GM23248 (cell line): ENCODE measurements at regions not wholly inside any gene's neighbourhood (a gene's known extent, or its start where the extent isn't known, plus 50 kb on each side); places are given as distances from the start of the nearest gene placed in this dataset.

Experiments used
- DNase-seq: peaks from one replicate; pipeline ENCODE4 v3.0.0-alpha.2; 2015
- H2AFZ ChIP-seq: fragments of 200-600 bp; sonication (generic); 2 replicates; pipeline ENCODE4 v1.6.1; 2016; ENCODE audit warnings: antibody characterized with exemption
- H3F3A ChIP-seq: fragments of 200-600 bp; sonication (generic); 2 replicates; pipeline ENCODE4 v1.6.1; 2016; ENCODE audit warnings: mild to moderate bottlenecking, antibody characterized with exemption, mixed run types; ENCODE audit not compliant: insufficient read depth
- H3K27ac ChIP-seq: fragments of 200-600 bp; sonication (generic); 2 replicates; pipeline ENCODE4 v1.5.1; 2016; ENCODE audit warnings: mild to moderate bottlenecking
- H3K27me3 ChIP-seq: fragments of 200-600 bp; sonication (generic); replicated peaks from 2 replicates; pipeline ENCODE4 v1.6.1; 2016; ENCODE audit warnings: mild to moderate bottlenecking; ENCODE audit not compliant: insufficient read depth
- H3K36me3 ChIP-seq: fragments of 200-600 bp; sonication (generic); 2 replicates; pipeline ENCODE4 v1.6.1; 2016; ENCODE audit warnings: low read depth, mild to moderate bottlenecking
- H3K4me1 ChIP-seq: fragments of 200-600 bp; sonication (generic); 2 replicates; pipeline ENCODE4 v1.6.1; 2016; ENCODE audit warnings: mild to moderate bottlenecking; ENCODE audit not compliant: insufficient read depth
- H3K4me2 ChIP-seq: fragments of 200-600 bp; sonication (generic); one replicate; pipeline ENCODE4 v1.6.1; 2016; ENCODE audit warnings: mild to moderate bottlenecking; ENCODE audit not compliant: unreplicated experiment
- H3K4me3 ChIP-seq: fragments of 200-600 bp; sonication (generic); 2 replicates; pipeline ENCODE4 v1.5.1; 2016; ENCODE audit warnings: mild to moderate bottlenecking
- H3K79me2 ChIP-seq: fragments of 200-600 bp; sonication (generic); 2 replicates; pipeline ENCODE4 v1.6.1; 2016; ENCODE audit warnings: mild to moderate bottlenecking; ENCODE audit not compliant: insufficient read depth
- H3K9ac ChIP-seq: fragments of 200-600 bp; sonication (generic); 2 replicates; pipeline ENCODE4 v1.6.1; 2016; ENCODE audit warnings: mild to moderate bottlenecking
- H3K9me2 ChIP-seq: fragments of 200-600 bp; sonication (generic); 2 replicates; pipeline ENCODE4 v1.6.1; 2016; ENCODE audit warnings: mixed run types, mild to moderate bottlenecking, moderate library complexity; ENCODE audit not compliant: insufficient read depth
- H3K9me3 ChIP-seq: fragments of 200-600 bp; sonication (generic); one replicate; pipeline ENCODE4 v1.6.1; 2017; ENCODE audit warnings: low read depth
- H4K20me1 ChIP-seq: fragments of 200-600 bp; sonication (generic); 2 replicates; pipeline ENCODE4 v1.6.0; 2016; ENCODE audit not compliant: insufficient read depth
- EZH2 ChIP-seq: fragments of 200-600 bp; sonication (generic); IDR thresholded peaks from 2 replicates; pipeline ENCODE4 v1.6.1; 2018; ENCODE audit warnings: antibody characterized with exemption, mild to moderate bottlenecking; ENCODE audit not compliant: insufficient read depth, poor library complexity, severe bottlenecking
- EZH2phosphoT487 ChIP-seq: fragments of 200-600 bp; sonication (generic); IDR thresholded peaks from 2 replicates; pipeline ENCODE4 v1.6.1; 2018; ENCODE audit warnings: antibody characterized with exemption, moderate library complexity, mild to moderate bottlenecking, low read depth; ENCODE audit not compliant: insufficient read depth
- WGBS, 2 experiments: methylation state at CpG; one replicate each; pipeline ENCODE4 v1.1.6; 2015 to 2017; ENCODE audit warnings: low lambda C conversion rate in 2 of 2, low coverage in 1 of 2; ENCODE audit errors: missing lambda C conversion rate in 2 of 2; 5-methylcytosine and 5-hydroxymethylcytosine counted together
- in situ Hi-C: fragments of 300-500 bp; cut with MboI; formaldehyde crosslinking; loops from 2 replicates; pipeline ENCODE4 v1.15.0; 2020

DNA sequence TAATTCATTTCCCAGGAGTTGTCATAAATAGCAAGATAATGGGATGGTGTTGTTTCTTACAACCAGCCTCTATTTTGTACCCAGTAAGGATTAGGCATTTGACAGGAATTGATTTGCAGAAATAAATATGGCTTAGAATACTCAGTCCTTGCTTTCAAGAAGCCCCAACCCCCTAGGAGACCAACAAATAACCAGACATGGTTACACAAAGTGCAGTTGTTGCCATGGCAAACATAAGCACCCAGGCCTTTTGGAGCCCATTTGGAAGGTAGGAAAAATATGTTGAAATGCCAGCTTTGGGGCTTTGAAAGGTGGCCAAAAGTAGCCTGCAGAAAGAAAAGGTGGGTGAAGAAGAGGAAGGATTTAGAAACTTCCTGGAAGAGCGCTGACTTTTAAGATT is 397.5 kb downstream of the CDC14C start:
- Histone ChIP-seq H3K4me3 (no peak overlapping the region), H3K9me2 (no peaks in the 10 kb centered on the region), H3K27me3 (no peaks in the 10 kb centered on the region), H3K9me3 (no peaks in the 10 kb centered on the region), H3K36me3 (no peaks in the 10 kb centered on the region), H2AFZ (no peak overlapping the region), H3K27ac (no peak overlapping the region), H3K4me1 (no peaks in the 10 kb centered on the region), H3K9ac (no peak overlapping the region), H3K4me2 (no peak overlapping the region), H3F3A (no peaks in the 10 kb centered on the region), H3K79me2 (no peaks in the 10 kb centered on the region), H4K20me1 (no peaks in the 10 kb centered on the region)
- no peak for DNase-seq
- in situ Hi-C loops = no loop called here
- TF ChIP-seq EZH2phosphoT487 = no peak
- TF ChIP-seq EZH2 = no peak
- WGBS, 2 experiments = 22 to 25% methylated on average over 1 of the region's 1 CpG

DNA sequence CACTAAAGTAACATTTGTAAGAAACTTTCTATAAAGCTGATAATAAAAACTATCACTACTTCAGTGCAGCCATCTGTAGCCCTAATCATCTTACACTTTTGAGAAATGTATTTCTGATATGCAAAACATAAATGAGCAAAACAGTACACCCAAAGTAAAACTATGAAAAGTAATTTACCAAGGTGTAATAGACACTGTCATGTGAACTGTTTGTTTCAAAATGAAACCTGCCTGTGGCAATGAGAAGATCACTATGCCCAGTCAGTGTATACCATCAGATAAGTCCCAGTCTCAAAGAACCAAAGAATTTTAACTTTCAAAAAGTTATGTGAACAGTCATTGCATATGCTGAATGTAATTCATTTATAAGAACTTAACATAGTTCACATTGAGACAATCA is 398.1 kb downstream of the CDC14C start:
- in situ Hi-C loops = no loop called here
- Histone ChIP-seq H3K79me2 (no peaks in the 10 kb centered on the region), H3K4me2 (no peak overlapping the region), H4K20me1 (no peaks in the 10 kb centered on the region), H3K36me3 (no peaks in the 10 kb centered on the region), H3K27me3 (no peaks in the 10 kb centered on the region), H3K9me2 (no peaks in the 10 kb centered on the region), H3K27ac (no peak overlapping the region), H3F3A (no peaks in the 10 kb centered on the region), H3K9me3 (no peaks in the 10 kb centered on the region), H3K9ac (no peak overlapping the region), H2AFZ (no peak overlapping the region), H3K4me1 (no peaks in the 10 kb centered on the region), H3K4me3 (no peak overlapping the region)
- DNase-seq = no peak
- TF ChIP-seq EZH2 (no peak), EZH2phosphoT487 (no peak)

DNA sequence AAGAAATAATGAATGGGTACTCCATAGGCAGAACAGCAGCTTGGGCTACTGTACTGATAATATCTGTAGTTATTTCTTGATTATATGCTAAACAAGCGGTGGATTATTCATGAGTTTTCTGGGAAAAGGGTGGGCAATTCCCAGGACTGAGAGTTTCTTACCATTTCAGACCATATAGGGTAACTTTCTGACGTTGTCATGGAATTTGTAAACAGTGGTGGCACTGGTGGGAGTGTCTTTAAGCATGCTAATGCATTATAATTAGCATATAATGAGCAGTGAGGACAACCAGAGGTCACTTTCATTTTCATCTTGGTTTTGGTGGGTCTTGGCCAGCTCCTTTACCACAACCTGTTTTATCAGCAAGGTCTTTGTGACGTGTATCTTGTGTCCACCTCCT is 399.7 kb downstream of the CDC14C start:
- Histone ChIP-seq H3K27ac (no peak overlapping the region), H3F3A (no peaks in the 10 kb centered on the region), H3K9me3 (no peaks in the 10 kb centered on the region), H3K9ac (no peak overlapping the region), H2AFZ (no peak overlapping the region), H3K4me2 (no peak overlapping the region), H3K4me3 (no peak overlapping the region), H4K20me1 (no peaks in the 10 kb centered on the region), H3K36me3 (no peaks in the 10 kb centered on the region), H3K4me1 (no peaks in the 10 kb centered on the region), H3K9me2 (no peaks in the 10 kb centered on the region), H3K79me2 (no peaks in the 10 kb centered on the region), H3K27me3 (no peaks in the 10 kb centered on the region)
- in situ Hi-C loops = no loop called here
- 11 to 18% methylated on average over 3 of the region's 3 CpGs for WGBS, 2 experiments
- no peak for DNase-seq
- TF ChIP-seq EZH2phosphoT487 = no peak
- TF ChIP-seq EZH2 = no peak

DNA sequence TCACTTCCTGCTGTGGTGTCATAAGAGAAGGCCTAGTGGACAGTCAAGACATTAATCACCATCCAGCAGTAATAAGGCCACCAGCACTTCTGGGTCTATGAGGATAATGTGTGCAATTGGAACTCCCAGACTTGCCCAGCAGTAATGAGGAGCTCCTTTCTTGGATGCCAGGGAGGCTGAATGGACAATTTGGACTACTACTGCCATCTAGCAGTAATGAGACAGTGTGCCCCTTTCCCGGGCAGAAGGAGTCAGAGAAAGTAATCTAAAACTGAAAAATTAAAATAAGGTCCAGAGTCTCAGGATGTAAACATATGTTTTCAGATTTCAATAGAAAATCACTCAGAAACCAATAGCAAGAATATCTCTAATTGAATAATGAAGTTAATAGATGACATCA is 400.4 kb downstream of the CDC14C start:
- Histone ChIP-seq H3K27me3 (no peaks in the 10 kb centered on the region), H3K4me1 (no peaks in the 10 kb centered on the region), H3K9me2 (no peaks in the 10 kb centered on the region), H3K9ac (no peak overlapping the region), H3F3A (no peaks in the 10 kb centered on the region), H3K4me2 (no peak overlapping the region), H3K36me3 (no peaks in the 10 kb centered on the region), H2AFZ (no peak overlapping the region), H4K20me1 (no peaks in the 10 kb centered on the region), H3K27ac (no peak overlapping the region), H3K4me3 (no peak overlapping the region), H3K79me2 (no peaks in the 10 kb centered on the region), H3K9me3 (no peaks in the 10 kb centered on the region)
- TF ChIP-seq EZH2phosphoT487 = no peak
- no peak for DNase-seq
- in situ Hi-C loops = no loop called here
- 0 to 6% methylated on average over 1 of the region's 1 CpG for WGBS, 2 experiments

DNA sequence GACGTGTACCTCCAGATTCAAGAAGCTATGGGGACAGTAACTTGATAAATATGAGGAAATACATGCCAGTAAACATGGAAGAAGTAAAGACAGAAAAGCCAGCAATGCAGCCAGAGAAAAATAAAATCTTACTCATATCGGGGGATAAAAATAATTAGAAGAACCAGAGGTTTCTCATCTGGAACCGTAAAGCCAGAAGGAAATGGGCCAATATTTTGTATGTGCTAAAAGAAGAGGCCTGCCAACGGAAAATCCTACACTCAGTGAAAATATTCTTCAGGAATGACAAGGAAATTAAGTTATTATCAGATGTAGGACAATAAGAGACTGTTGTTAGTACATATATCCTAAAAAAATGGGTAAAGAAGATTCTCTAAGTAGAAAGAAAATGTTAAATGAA is 401.2 kb downstream of the CDC14C start:
- DNase-seq = no peak
- Histone ChIP-seq H3K79me2 (no peaks in the 10 kb centered on the region), H3K4me3 (no peak overlapping the region), H4K20me1 (no peaks in the 10 kb centered on the region), H3K27ac (no peak overlapping the region), H2AFZ (no peak overlapping the region), H3K9me2 (no peaks in the 10 kb centered on the region), H3K4me1 (no peaks in the 10 kb centered on the region), H3K36me3 (no peaks in the 10 kb centered on the region), H3K9me3 (no peaks in the 10 kb centered on the region), H3K4me2 (no peak overlapping the region), H3F3A (no peaks in the 10 kb centered on the region), H3K9ac (no peak overlapping the region), H3K27me3 (no peaks in the 10 kb centered on the region)
- TF ChIP-seq EZH2phosphoT487 = no peak
- no peak for TF ChIP-seq EZH2
- in situ Hi-C loops = no loop called here
- 0 to 3% methylated on average over 4 of the region's 4 CpGs for WGBS, 2 experiments
